ENCODE measurements at regions not wholly inside any gene's neighbourhood (a gene's known extent, or its start where the extent isn't known, plus 50 kb on each side); places are given as distances from the start of the nearest gene placed in this dataset.
A peak's percentile ranks its signal among the peaks of the same experiment; 100 is the strongest.

- Histone ChIP-seq H3K27ac (no peak overlapping the region), H3K4me1 (peaks cover 0 to 14% (median 4%) of the 10 kb centered on the region in 4 donors), H3K9me3 (peaks cover 0 to 25% (median 12%) of the 10 kb centered on the region in 4 donors), H3K4me3 (no peak overlapping the region), H3K36me3 (no peaks in the 10 kb centered on the region), H3K27me3 (no peaks in the 10 kb centered on the region)
- WGBS, 2 donors = 71 to 74% methylated on average over 3 of the region's 3 CpGs
- TF ChIP-seq CTCF (IDR thresholded peaks at IDR 0.05) (no peak), POLR2A (IDR thresholded peaks at IDR 0.05) (no peak), EP300 (IDR thresholded peaks at IDR 0.05) (no peak)
- DNase-seq (ENCODE audit: low spot score in 2 of 2) = no peak
Observed at GRCh38 chr1:8176279-8176678, 141.6 kb upstream of the SLC45A1 start.

GRCh38 chr1:8174807-8175206, 143.1 kb upstream of the SLC45A1 start:
- no peak for TF ChIP-seq EP300 (IDR thresholded peaks at IDR 0.05)
- no peak for TF ChIP-seq POLR2A (IDR thresholded peaks at IDR 0.05)
- TF ChIP-seq CTCF (IDR thresholded peaks at IDR 0.05) = no peak
- no peak overlapping the region for H3K27ac ChIP-seq

GRCh38 chr1:8171751-8172464, 145.8 kb upstream of the ERRFI1 start:
- H3K4me3 ChIP-seq = no peak overlapping the region
- no peak for TF ChIP-seq EP300 (IDR thresholded peaks at IDR 0.05)
- H3K9me3 ChIP-seq = no peaks in the 10 kb centered on the region
- no peaks in the 10 kb centered on the region for H3K27me3 ChIP-seq
- DNase-seq (ENCODE audit: low spot score in 2 of 2) = no peak
- peaks cover 0 to 33% (median 13%) of the 10 kb centered on the region in 4 donors for H3K4me1 ChIP-seq
- H3K27ac ChIP-seq = no peak overlapping the region
- 96 to 97% methylated on average over 14 of the region's 14 CpGs for WGBS, 2 donors
- no peaks in the 10 kb centered on the region for H3K36me3 ChIP-seq

More at GRCh38 chr1:8174807-8175206, 143.1 kb upstream of the SLC45A1 start:
- peaks cover 0 to 19% (median 8%) of the 10 kb centered on the region in 4 donors for H3K9me3 ChIP-seq
- peaks cover 0 to 23% (median 9%) of the 10 kb centered on the region in 4 donors for H3K4me1 ChIP-seq
- H3K36me3 ChIP-seq = no peaks in the 10 kb centered on the region
- WGBS, 2 donors = 78 to 81% methylated on average over 5 of the region's 5 CpGs
- H3K4me3 ChIP-seq = no peak overlapping the region
- DNase-seq (ENCODE audit: low spot score in 2 of 2) = no peak
- no peaks in the 10 kb centered on the region for H3K27me3 ChIP-seq

GRCh38 chr1:8170059-8170835, 144.1 kb upstream of the ERRFI1 start:
- H3K27me3 ChIP-seq = no peaks in the 10 kb centered on the region
- peaks cover 0 to 33% (median 13%) of the 10 kb centered on the region in 4 donors for H3K4me1 ChIP-seq
- H3K4me3 ChIP-seq = no peak overlapping the region
- no peak for TF ChIP-seq EP300 (IDR thresholded peaks at IDR 0.05)
- no peak for TF ChIP-seq POLR2A (IDR thresholded peaks at IDR 0.05)
- TF ChIP-seq CTCF (IDR thresholded peaks at IDR 0.05) = peak in 1 of 5 experiments; percentile 1
- DNase-seq (ENCODE audit: low spot score in 2 of 2) = no peak
- H3K36me3 ChIP-seq = no peaks in the 10 kb centered on the region
- WGBS, 2 donors = 66 to 71% methylated on average over 7 to 11 of the region's 13 CpGs
- no peaks in the 10 kb centered on the region for H3K9me3 ChIP-seq
- peak overlapping the region in 3 of 4 donors; percentile 62 to 71 (median 67) for H3K27ac ChIP-seq

- no peaks in the 10 kb centered on the region for H3K27me3 ChIP-seq
- peak; percentile 35 to 67 for DNase-seq (ENCODE audit: low spot score in 2 of 2)
- no peak overlapping the region for H3K4me3 ChIP-seq
- WGBS, 2 donors = 23 to 24% methylated on average over 9 of the region's 9 CpGs
- no peak for TF ChIP-seq POLR2A (IDR thresholded peaks at IDR 0.05)
- peak in 1 of 5 experiments; percentile 12 for TF ChIP-seq CTCF (IDR thresholded peaks at IDR 0.05)
- TF ChIP-seq EP300 (IDR thresholded peaks at IDR 0.05) = peak; percentile 67 to 87
- H3K36me3 ChIP-seq = no peaks in the 10 kb centered on the region
- H3K27ac ChIP-seq = peak overlapping the region in 3 of 4 donors; percentile 67 to 71 (median 70)
- H3K4me1 ChIP-seq = peaks cover 0 to 28% (median 13%) of the 10 kb centered on the region in 4 donors
- H3K9me3 ChIP-seq = no peaks in the 10 kb centered on the region
Observed at GRCh38 chr1:8169364-8170058, 143.4 kb upstream of the ERRFI1 start.

Data from tibial nerve (tissue), 4 donors.